GM12873 (cell line): ENCODE measurements at regions not wholly inside any gene's neighbourhood (a gene's known extent, or its start where the extent isn't known, plus 50 kb on each side); places are given as distances from the start of the nearest gene placed in this dataset.

ENCODE experiments used
- CTCF ChIP-seq: IDR thresholded peaks from 2 replicates; pipeline ENCODE4 v1.5.1; 2012; ENCODE audit warnings: low read depth, mild to moderate bottlenecking, moderate library complexity, low read length, control low read depth; ENCODE audit not compliant: insufficient read depth; ENCODE audit errors: missing control alignments

- TF ChIP-seq CTCF: no peak
Observed at GRCh38 chr1:113223040-113223439, 150.0 kb downstream of the LRIG2 start.

- TF ChIP-seq CTCF: no peak
Observed at GRCh38 chr1:113223546-113223945, 150.5 kb downstream of the LRIG2 start.

- TF ChIP-seq CTCF: no peak
Observed at GRCh38 chr1:113226148-113226547, 153.2 kb downstream of the LRIG2 start.

- TF ChIP-seq CTCF: no peak
Observed at GRCh38 chr1:113231866-113232265, 158.4 kb upstream of the MAGI3 start.

GRCh38 chr1:113233441-113233840 lies 156.9 kb upstream of the MAGI3 start:
- TF ChIP-seq CTCF: no peak

GRCh38 chr1:113241237-113241636 lies 149.1 kb upstream of the MAGI3 start:
- no peak for TF ChIP-seq CTCF

- TF ChIP-seq CTCF: no peak
Observed at GRCh38 chr1:113242481-113242880, 147.8 kb upstream of the MAGI3 start.
